Stomach (tissue), 8 donors: ENCODE measurements at regions not wholly inside any gene's neighbourhood (a gene's known extent, or its start where the extent isn't known, plus 50 kb on each side); places are given as distances from the start of the nearest gene placed in this dataset.
"Not testable (repeated sequence)": the region's sequence is repeated elsewhere in the genome, so short reads cannot be mapped to it uniquely, and the experiment has no call there.

Source experiments
- DNase-seq, 2 donors: peaks; one replicate each; pipeline versions ENCODE4 v3.0.0 to v3.0.0-alpha.2; 2013 to 2019
- H3K27ac ChIP-seq, 5 donors: fragments of 200-600 bp in 4 of 5; sonication (generic) in 4 of 5; one replicate each; pipeline ENCODE4 v1.5.1; 2013 to 2019; ENCODE audit warnings: mild to moderate bottlenecking in 1 of 5, moderate library complexity in 1 of 5
- H3K27me3 ChIP-seq, 3 donors: fragments of 200-600 bp; sonication (generic); one replicate each; pipeline ENCODE4 v1.5.1; 2017 to 2019; ENCODE audit warnings: mixed run types in 1 of 3
- H3K36me3 ChIP-seq, 4 donors: fragments of 200-600 bp; sonication (generic); 1 replicate in 3 of 4; 2 replicates in 1 of 4; pipeline ENCODE4 v1.5.1; 2016 to 2019
- H3K4me1 ChIP-seq, 4 donors: fragments of 200-600 bp; sonication (generic); one replicate each; pipeline ENCODE4 v1.5.1; 2016 to 2019
- H3K4me3 ChIP-seq, 4 donors: fragments of 200-600 bp; sonication (generic) in 3 of 4; one replicate each; pipeline ENCODE4 v1.5.1; 2016 to 2019; ENCODE audit warnings: mild to moderate bottlenecking in 1 of 4
- H3K9me3 ChIP-seq, 4 donors: fragments of 200-600 bp; sonication (generic); one replicate each; pipeline ENCODE4 v1.5.1; 2016 to 2019
- EP300 ChIP-seq: sonication (generic); formaldehyde crosslinking; IDR thresholded peaks from one replicate; pipeline ENCODE4 v1.6.1; 2017; ENCODE audit warnings: antibody characterized with exemption
- POLR2A ChIP-seq, 4 donors: fragments of 450-650 bp; IDR thresholded peaks; one replicate each; pipeline ENCODE4 v1.6.1; 2016; ENCODE audit warnings: antibody characterized with exemption in 4 of 4, control low read depth in 2 of 4, mild to moderate bottlenecking in 1 of 4, moderate library complexity in 1 of 4
- POLR2AphosphoS5 ChIP-seq, 3 donors: sonication (generic); formaldehyde crosslinking; IDR thresholded peaks; one replicate each; pipeline ENCODE4 v1.6.1; 2016; ENCODE audit warnings: antibody characterized with exemption in 3 of 3
- WGBS, 5 donors: extraction: QIAGEN DNeasy Blood & Tissue Kit in 3 of 5; methylation state at CpG; one replicate each; pipeline versions ENCODE4 v1.1.5 to v1.1.7; 2013 to 2018; 5-methylcytosine and 5-hydroxymethylcytosine counted together
- intact Hi-C: fragments of 100-400 bp; cut with DNase I; formaldehyde crosslinking; loops from one replicate; pipeline ENCODE4 v1.15.1; 2023; ENCODE audit warnings: low total_unique reads
- TF ChIP-seq, protein P1 (sequence below), 7 experiments: fragments of 450-650 bp in 4 of 7; fragments of 200-600 bp in 3 of 7; sonication (generic) in 3 of 7; IDR thresholded peaks; one replicate each; pipeline ENCODE4 v1.5.1; 2016 to 2019; ENCODE audit warnings: antibody characterized with exemption in 7 of 7, control low read depth in 2 of 7, mild to moderate bottlenecking in 1 of 7
- donor health status: healthy with polysubstance abuse.
- donor health status: Bipolar disorder and iron deficiency.
- donor health status: healthy.

DNA sequence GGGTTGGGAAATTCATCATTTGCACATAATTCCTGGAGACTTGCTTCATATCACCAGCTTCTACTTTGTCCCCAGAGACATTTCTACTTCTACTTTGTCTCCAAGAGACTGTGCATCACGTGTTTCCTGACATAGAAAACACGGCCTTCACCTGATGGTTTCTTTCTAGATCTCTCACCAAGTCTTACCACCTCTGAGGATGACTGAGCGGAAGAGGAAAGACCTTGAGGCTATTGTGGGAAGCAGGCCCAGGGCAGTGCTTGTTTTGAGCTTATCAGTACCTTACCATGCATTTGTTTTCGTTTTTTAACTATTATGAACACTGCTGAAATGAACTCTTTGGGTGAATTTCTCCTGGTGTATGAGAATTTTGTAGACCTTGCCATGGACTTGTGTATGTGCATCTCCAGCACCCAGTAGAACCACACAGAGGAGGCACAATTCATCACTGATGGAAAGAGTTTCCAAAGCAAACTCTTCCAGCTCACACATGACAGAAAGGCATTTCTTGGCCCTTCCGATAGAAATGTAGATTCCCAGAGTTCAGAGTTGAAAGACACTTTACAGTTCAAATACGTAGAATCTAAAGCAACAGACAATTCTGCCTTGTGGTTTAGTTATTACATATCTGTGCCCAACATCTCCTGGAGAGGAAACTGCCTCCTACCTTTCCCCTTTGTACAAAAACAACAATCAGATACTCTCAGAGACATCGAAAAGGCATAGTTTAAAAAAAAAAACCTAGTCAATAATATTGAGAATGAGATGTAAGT is 434.7 kb downstream of the FUT8 start:
- no peaks in the 10 kb centered on the region for H3K27me3 ChIP-seq
- H3K9me3 ChIP-seq = no peaks in the 10 kb centered on the region
- H3K4me3 ChIP-seq = no peak overlapping the region
- 68 to 77% (median 72%) methylated on average over 7 of the region's 7 CpGs for WGBS, 5 donors
- TF ChIP-seq POLR2AphosphoS5 (IDR thresholded peaks at IDR 0.05) = no peak
- TF ChIP-seq EP300 = no peak
- TF ChIP-seq, protein P1, sequence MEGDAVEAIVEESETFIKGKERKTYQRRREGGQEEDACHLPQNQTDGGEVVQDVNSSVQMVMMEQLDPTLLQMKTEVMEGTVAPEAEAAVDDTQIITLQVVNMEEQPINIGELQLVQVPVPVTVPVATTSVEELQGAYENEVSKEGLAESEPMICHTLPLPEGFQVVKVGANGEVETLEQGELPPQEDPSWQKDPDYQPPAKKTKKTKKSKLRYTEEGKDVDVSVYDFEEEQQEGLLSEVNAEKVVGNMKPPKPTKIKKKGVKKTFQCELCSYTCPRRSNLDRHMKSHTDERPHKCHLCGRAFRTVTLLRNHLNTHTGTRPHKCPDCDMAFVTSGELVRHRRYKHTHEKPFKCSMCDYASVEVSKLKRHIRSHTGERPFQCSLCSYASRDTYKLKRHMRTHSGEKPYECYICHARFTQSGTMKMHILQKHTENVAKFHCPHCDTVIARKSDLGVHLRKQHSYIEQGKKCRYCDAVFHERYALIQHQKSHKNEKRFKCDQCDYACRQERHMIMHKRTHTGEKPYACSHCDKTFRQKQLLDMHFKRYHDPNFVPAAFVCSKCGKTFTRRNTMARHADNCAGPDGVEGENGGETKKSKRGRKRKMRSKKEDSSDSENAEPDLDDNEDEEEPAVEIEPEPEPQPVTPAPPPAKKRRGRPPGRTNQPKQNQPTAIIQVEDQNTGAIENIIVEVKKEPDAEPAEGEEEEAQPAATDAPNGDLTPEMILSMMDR (IDR thresholded peaks at IDR 0.05) = no peak
- no peak for TF ChIP-seq POLR2A (IDR thresholded peaks at IDR 0.05)
- peak overlapping the region in 2 of 5 donors; percentile 23 to 29 for H3K27ac ChIP-seq
- no peaks in the 10 kb centered on the region for H3K36me3 ChIP-seq
- intact Hi-C loops = no loop called here
- peak in 1 of 2 donors; percentile 64 for DNase-seq
- no peaks in the 10 kb centered on the region for H3K4me1 ChIP-seq

DNA sequence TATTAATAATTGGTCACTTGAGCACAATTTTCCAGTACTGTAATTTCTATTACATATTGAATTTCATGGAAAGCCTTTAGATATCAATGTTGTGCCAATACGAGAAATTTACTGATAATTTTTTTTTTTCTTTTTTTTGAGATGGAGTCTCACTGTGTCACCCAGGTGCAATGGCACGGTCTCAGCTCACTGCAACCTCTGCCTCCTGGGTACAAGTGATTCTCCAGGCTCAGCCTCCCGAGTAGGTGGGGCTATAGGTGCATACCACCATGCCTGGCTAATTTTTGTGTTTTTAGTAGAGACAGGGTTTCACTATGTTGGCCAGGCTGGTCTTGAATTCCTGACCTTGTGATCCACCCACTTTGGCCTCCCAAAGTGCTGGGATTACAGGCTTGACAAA is 435.4 kb downstream of the FUT8 start:
- 83 to 97% (median 86%) methylated on average over 3 of the region's 3 CpGs for WGBS, 5 donors
- H3K4me3 ChIP-seq, H3K27ac ChIP-seq, H3K27me3 ChIP-seq, H3K36me3 ChIP-seq, intact Hi-C loops, H3K4me1 ChIP-seq, H3K9me3 ChIP-seq, DNase-seq: not testable (repeated sequence)

DNA sequence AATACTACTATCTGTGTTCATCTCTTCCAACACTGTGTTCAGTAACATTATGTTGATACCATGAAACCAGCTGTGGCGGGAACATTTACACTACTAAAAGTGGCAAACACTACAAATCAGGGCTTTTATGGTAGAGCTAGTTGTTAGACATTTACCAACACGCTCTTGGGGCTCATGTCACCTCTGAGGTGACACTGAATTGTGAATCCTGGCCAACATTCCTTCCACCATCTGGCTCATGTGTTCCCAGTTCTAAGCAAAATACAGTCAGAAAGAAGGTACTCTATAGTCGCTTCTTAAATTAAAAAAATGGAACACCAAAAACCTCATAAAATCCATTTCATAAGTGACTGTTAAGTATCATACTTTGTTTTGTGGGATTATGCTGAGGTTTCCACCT is 436.6 kb downstream of the FUT8 start:
- no peak for DNase-seq
- Histone ChIP-seq H3K4me3 (no peak overlapping the region), H3K9me3 (no peaks in the 10 kb centered on the region), H3K36me3 (no peaks in the 10 kb centered on the region), H3K27ac (no peak overlapping the region), H3K27me3 (no peaks in the 10 kb centered on the region), H3K4me1 (no peaks in the 10 kb centered on the region)
- intact Hi-C loops = no loop called here
- WGBS, 5 donors = 92 to 98% (median 95%) methylated on average over 3 of the region's 3 CpGs
- TF ChIP-seq, protein P1 (IDR thresholded peaks at IDR 0.05) = no peak
- TF ChIP-seq POLR2A (IDR thresholded peaks at IDR 0.05) (no peak), POLR2AphosphoS5 (IDR thresholded peaks at IDR 0.05) (no peak), EP300 (no peak)

DNA sequence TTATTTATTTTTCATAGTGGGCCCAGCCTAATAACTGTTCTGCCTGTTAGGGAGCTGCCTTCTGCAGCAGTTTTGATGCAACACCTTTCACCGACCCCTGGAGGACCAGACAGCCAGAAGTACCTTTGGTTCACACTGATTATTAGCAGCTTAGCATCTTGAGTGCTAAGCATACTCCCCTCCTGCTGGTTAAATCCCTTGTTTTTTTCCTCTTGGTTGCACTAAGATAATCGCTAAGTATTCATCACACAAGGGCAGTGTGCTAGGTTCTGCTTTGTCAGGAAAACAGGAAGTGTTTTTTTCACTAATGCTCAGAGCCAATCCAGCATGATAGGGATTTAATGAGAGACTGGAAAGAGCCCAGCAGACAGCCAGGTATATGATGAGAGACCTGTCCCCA is 437.0 kb downstream of the FUT8 start:
- no peaks in the 10 kb centered on the region for H3K27me3 ChIP-seq
- H3K4me1 ChIP-seq = no peaks in the 10 kb centered on the region
- H3K27ac ChIP-seq = no peak overlapping the region
- H3K36me3 ChIP-seq = no peaks in the 10 kb centered on the region
- H3K9me3 ChIP-seq = no peaks in the 10 kb centered on the region
- TF ChIP-seq EP300 (no peak), POLR2AphosphoS5 (IDR thresholded peaks at IDR 0.05) (no peak), POLR2A (IDR thresholded peaks at IDR 0.05) (no peak)
- TF ChIP-seq, protein P1 (IDR thresholded peaks at IDR 0.05) = no peak
- no peak for DNase-seq
- H3K4me3 ChIP-seq = no peak overlapping the region
- WGBS, 5 donors = 53 to 68% (median 62%) methylated on average over 2 of the region's 2 CpGs
- intact Hi-C loops = no loop called here

DNA sequence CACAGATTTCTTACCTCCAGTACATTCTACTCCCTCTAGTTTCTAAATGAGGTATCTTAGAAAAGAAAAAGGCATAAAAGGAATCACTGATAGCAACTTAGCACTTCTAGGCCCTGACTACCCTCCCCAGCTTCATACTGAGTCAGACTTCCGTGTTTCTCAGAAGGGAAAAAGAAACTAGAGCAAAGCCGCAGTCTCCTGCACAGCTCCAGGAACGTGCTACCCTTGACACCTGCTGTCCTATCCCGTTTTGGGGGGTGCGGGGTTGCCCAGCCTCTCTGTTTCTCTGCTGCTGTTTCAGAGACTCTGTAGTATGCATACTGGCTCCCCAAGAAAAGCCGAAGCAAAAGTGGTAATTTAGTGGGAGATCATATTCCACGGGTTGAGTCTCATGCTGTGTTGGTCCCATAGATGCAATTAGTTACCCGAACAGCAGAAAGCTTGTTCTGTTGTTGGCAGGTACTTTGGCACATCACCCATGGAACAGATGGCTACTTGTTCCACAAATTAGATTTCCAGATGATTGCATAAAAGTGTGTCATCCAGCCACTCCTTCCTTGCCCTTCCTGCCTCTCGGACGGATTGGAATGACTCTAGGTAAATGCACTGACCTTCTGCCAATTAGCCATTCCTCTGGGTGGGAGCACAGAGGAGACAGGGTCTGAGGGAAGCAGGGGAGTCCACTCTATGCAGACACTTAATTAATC is 438.1 kb downstream of the FUT8 start:
- WGBS, 5 donors = 78 to 85% (median 83%) methylated on average over 10 of the region's 10 CpGs
- Histone ChIP-seq H3K27me3 (no peaks in the 10 kb centered on the region), H3K4me1 (no peaks in the 10 kb centered on the region), H3K36me3 (no peaks in the 10 kb centered on the region), H3K9me3 (no peaks in the 10 kb centered on the region), H3K4me3 (no peak overlapping the region), H3K27ac (no peak overlapping the region)
- no peak for DNase-seq
- intact Hi-C loops = no loop called here
- TF ChIP-seq, protein P1 (IDR thresholded peaks at IDR 0.05) = no peak
- TF ChIP-seq POLR2A (IDR thresholded peaks at IDR 0.05) (no peak), EP300 (no peak), POLR2AphosphoS5 (IDR thresholded peaks at IDR 0.05) (no peak)
